ENCODE measurements at regions not wholly inside any gene's neighbourhood (a gene's known extent, or its start where the extent isn't known, plus 50 kb on each side); places are given as distances from the start of the nearest gene placed in this dataset.

DNA sequence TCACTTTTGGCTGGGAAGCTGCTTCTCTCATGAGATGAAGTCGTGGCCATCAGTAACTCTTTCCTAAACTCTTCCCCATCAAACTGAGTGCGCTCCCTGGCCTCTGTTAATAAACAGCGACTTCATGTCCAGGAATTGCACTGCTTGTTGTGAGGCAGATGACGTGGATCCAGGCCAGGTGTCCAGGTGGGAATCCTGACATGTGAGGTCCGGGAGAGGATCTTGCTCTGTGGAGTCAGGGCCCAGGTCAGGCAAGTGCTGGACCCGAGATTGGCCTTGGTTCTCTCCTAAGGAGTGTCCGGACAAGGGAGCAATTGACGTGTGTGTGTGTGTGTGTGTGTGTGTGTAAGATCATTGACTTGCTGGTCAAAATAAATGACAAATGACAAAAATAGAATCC lies 362.7 kb downstream of the GLRX3 start:
- Histone ChIP-seq H3K4me1 (ENCODE audit: control insufficient read depth, insufficient read depth, low read length) (no peaks in the 10 kb centered on the region), H3K27me3 (ENCODE audit: control insufficient read depth, insufficient read depth, low read length) (no peaks in the 10 kb centered on the region), H3K9me3 (ENCODE audit: control insufficient read depth, insufficient read depth, low read depth, low read length) (peaks cover 8% of the 10 kb centered on the region; the same call in 1 of the 2 replicates), H3K36me3 (ENCODE audit: control insufficient read depth, insufficient read depth, low read length) (no peaks in the 10 kb centered on the region), H3K9ac (ENCODE audit: low read length) (no peak overlapping the region), H3K27ac (ENCODE audit: low read depth, low read length) (no peak overlapping the region), H3K4me3 (ENCODE audit: low read depth, low read length) (no peak overlapping the region)

DNA sequence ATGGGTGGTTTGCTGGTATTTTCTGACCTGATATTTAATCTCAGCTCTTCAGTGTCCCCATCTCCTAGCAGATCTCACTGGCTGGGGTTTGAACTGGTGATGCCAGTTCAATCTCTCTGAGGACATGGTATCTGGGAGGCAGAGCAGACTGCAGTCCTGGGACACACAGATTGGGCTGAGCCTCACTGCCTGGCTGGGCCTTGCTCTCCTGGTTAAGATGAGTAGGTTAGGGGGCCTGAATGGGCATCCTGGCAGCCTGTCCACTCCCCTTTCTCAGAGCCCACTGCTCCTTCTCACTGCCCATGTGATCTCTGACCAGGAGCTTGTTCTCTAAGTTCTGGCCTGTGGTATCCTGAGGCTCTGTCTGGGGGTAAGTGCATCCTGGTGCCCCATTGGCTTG lies 363.4 kb downstream of the GLRX3 start:
- H3K4me1 ChIP-seq (ENCODE audit: control insufficient read depth, insufficient read depth, low read length), result no peaks in the 10 kb centered on the region
- H3K27ac ChIP-seq (ENCODE audit: low read depth, low read length), result no peak overlapping the region
- no peaks in the 10 kb centered on the region for H3K36me3 ChIP-seq (ENCODE audit: control insufficient read depth, insufficient read depth, low read length)
- peaks cover 8% of the 10 kb centered on the region; the same call in 1 of the 2 replicates for H3K9me3 ChIP-seq (ENCODE audit: control insufficient read depth, insufficient read depth, low read depth, low read length)
- H3K9ac ChIP-seq (ENCODE audit: low read length), result no peak overlapping the region
- no peak overlapping the region for H3K4me3 ChIP-seq (ENCODE audit: low read depth, low read length)
- H3K27me3 ChIP-seq (ENCODE audit: control insufficient read depth, insufficient read depth, low read length), result no peaks in the 10 kb centered on the region

DNA sequence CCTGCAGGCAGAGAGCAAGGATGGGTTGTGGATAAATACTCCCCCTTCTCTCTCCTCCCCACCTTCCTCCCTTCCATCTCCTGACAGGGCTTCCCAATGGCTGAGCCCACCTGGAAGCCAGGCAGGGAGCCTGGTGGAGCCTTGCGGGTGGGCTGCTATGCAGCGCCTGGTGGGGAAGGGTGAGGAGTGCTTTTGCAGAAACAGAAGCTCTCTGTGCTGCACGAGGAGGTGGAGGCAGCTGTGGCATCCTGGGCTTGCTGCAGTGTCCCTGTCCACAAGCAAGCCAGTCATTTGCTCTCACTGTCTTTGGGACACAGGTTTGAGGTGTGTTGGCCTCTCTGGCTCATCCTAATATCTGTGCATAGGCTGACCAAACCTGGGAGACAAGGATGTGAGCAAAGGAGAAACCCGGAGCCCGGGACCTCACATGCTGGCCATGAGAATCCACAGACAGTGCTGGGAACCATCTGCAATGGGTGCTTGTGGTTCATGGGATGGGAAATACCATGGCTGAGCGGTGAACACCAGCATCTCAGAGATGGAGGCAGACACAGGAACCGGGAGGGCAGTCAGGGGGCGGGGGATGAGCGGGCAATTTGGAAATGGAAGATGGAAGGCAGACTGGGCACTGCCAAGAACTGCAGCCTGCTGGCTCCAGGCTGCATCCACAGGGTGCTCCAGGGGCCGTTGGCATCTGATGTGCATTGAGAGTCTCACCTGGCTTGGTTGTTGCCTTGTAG lies 364.2 kb downstream of the GLRX3 start:
- Histone ChIP-seq H3K4me3 (ENCODE audit: low read depth, low read length) (no peak overlapping the region), H3K9me3 (ENCODE audit: control insufficient read depth, insufficient read depth, low read depth, low read length) (peaks cover 8% of the 10 kb centered on the region; the same call in 1 of the 2 replicates), H3K4me1 (ENCODE audit: control insufficient read depth, insufficient read depth, low read length) (no peaks in the 10 kb centered on the region), H3K27ac (ENCODE audit: low read depth, low read length) (no peak overlapping the region), H3K9ac (ENCODE audit: low read length) (no peak overlapping the region), H3K36me3 (ENCODE audit: control insufficient read depth, insufficient read depth, low read length) (no peaks in the 10 kb centered on the region), H3K27me3 (ENCODE audit: control insufficient read depth, insufficient read depth, low read length) (no peaks in the 10 kb centered on the region)

DNA sequence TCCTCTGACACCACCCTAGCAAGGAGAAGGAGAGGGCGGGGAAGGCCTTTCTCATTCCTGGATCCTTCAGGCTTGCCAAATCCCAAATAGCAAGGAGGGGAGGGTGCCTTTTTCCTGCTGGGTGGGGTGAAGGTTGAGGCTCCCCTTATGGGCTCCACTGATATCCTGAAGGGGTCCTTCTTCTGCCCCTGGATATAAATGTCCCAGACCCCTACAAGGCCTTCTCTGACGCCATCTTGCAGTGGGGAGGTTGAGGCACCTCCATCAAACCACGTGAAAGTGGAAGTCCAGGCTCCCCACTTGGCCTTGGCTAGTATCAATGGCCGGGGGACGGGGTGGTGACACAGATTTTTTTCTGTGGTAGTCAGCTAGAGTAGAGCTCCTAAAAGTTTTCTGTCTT lies 371.3 kb downstream of the GLRX3 start:
- H3K36me3 ChIP-seq (ENCODE audit: control insufficient read depth, insufficient read depth, low read length), result no peaks in the 10 kb centered on the region
- H3K27ac ChIP-seq (ENCODE audit: low read depth, low read length), result no peak overlapping the region
- no peaks in the 10 kb centered on the region for H3K4me1 ChIP-seq (ENCODE audit: control insufficient read depth, insufficient read depth, low read length)
- H3K4me3 ChIP-seq (ENCODE audit: low read depth, low read length), result no peak overlapping the region
- H3K27me3 ChIP-seq (ENCODE audit: control insufficient read depth, insufficient read depth, low read length), result no peaks in the 10 kb centered on the region
- H3K9ac ChIP-seq (ENCODE audit: low read length), result no peak overlapping the region
- H3K9me3 ChIP-seq (ENCODE audit: control insufficient read depth, insufficient read depth, low read depth, low read length), result peaks cover 8% of the 10 kb centered on the region; the same call in 1 of the 2 replicates

DNA sequence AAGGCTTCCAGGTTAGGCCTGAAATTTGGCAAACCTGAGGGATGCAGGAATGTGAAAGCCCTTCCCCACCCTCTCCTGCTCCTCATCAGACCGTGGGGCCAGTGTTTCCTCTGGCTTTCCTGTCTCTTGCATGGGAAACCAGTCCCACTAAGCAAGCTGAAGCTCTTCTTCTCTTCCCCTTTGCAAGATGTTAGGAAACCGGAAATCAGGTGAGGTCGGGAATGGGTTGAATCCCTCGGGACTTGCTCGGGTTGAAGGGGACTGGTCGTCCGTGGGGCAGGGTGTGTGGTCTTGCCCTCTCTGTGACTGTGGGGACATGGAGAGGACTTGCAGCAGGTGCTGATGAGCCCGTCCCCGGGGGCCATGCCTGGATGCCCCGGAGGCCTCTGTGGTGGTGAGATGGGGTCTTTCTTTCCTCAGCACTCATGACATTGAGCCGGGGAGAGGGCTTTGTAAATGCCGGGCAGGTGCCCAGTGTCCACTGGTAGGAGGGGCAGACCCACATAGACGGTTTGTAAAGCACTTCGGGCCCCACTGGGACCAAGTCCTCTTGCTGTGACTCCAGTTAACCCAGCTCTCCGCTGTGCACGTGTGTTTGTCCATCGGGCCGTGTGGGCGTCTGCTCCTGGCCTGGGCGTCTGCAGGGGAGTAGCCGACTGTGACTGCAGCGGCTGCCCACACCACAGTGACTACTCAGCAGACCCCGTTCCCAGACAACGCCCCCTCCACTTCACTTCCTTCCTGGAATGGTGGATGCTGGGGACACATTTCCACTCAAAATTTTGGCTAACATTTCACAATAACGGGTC lies 373.9 kb downstream of the GLRX3 start:
- H3K27me3 ChIP-seq (ENCODE audit: control insufficient read depth, insufficient read depth, low read length), result no peaks in the 10 kb centered on the region
- no peaks in the 10 kb centered on the region for H3K36me3 ChIP-seq (ENCODE audit: control insufficient read depth, insufficient read depth, low read length)
- H3K27ac ChIP-seq (ENCODE audit: low read depth, low read length), result no peak overlapping the region
- no peaks in the 10 kb centered on the region for H3K4me1 ChIP-seq (ENCODE audit: control insufficient read depth, insufficient read depth, low read length)
- no peak overlapping the region for H3K9ac ChIP-seq (ENCODE audit: low read length)
- no peaks in the 10 kb centered on the region for H3K9me3 ChIP-seq (ENCODE audit: control insufficient read depth, insufficient read depth, low read depth, low read length)
- no peak overlapping the region for H3K4me3 ChIP-seq (ENCODE audit: low read depth, low read length)

DNA sequence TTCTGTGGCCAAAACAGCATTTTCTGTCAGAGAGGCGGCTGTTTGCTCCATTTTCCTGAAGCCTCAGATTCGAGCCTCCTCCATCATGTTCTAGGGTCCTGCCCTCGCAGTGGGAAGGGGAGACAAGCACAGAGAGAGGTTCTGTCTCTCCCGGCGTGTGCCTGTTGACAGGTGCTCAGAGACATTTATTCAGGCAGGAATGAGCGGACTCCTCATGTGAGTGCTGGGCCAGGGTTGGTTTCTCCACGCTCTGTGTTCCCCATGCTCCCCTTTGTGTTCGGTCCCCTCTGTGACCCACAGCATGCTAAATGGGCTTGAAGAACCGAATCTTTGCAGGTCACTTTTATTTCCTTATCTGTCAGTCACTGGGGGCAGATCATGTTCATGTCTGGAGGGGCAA lies 374.6 kb downstream of the GLRX3 start:
- Histone ChIP-seq H3K4me1 (ENCODE audit: control insufficient read depth, insufficient read depth, low read length) (no peaks in the 10 kb centered on the region), H3K4me3 (ENCODE audit: low read depth, low read length) (no peak overlapping the region), H3K36me3 (ENCODE audit: control insufficient read depth, insufficient read depth, low read length) (no peaks in the 10 kb centered on the region), H3K9me3 (ENCODE audit: control insufficient read depth, insufficient read depth, low read depth, low read length) (no peaks in the 10 kb centered on the region), H3K27ac (ENCODE audit: low read depth, low read length) (no peak overlapping the region), H3K9ac (ENCODE audit: low read length) (no peak overlapping the region), H3K27me3 (ENCODE audit: control insufficient read depth, insufficient read depth, low read length) (no peaks in the 10 kb centered on the region)

DNA sequence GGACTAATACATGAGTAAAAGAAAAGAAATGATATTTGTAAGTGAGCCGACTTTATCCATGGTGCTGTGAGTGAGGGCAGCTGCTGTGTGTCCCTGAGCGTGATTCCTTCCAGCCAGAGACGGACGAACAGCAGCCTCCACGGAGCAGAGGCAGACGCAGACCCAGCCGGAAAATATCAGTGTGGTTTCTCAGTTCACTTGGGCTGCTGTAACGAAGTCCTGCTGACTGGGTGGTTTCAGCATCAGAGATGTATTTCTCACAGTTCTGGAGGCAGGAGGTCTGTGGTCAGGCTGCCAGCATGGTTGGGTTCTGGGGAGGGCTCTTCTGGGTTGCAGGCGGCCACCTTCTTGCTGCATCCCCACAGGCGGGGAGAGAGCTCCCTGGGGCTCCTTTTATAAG lies 375.6 kb downstream of the GLRX3 start:
- Histone ChIP-seq H3K4me3 (ENCODE audit: low read depth, low read length) (no peak overlapping the region), H3K27me3 (ENCODE audit: control insufficient read depth, insufficient read depth, low read length) (no peaks in the 10 kb centered on the region), H3K9me3 (ENCODE audit: control insufficient read depth, insufficient read depth, low read depth, low read length) (no peaks in the 10 kb centered on the region), H3K36me3 (ENCODE audit: control insufficient read depth, insufficient read depth, low read length) (no peaks in the 10 kb centered on the region), H3K27ac (ENCODE audit: low read depth, low read length) (no peak overlapping the region), H3K4me1 (ENCODE audit: control insufficient read depth, insufficient read depth, low read length) (no peaks in the 10 kb centered on the region), H3K9ac (ENCODE audit: low read length) (no peak overlapping the region)

DNA sequence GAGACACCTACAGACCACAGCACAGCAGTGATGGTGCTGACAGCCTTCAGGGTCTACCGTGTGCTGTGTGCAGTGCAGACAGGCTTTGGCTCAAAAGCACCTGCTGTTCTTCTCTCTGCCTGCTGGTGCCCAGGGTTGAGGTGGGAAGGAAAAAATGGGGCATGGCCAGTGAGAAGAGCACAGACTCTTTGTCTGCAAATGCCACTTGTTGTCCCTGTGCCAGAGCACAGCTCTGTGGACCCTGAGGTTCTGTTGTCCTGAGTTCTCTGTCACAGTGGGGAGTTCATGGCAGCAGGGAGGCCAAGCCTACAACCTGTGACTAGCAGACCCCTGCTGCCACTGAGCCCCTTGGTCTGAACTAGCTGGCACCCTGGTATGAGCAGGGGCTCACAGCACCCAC lies 376.7 kb downstream of the GLRX3 start:
- Histone ChIP-seq H3K4me1 (ENCODE audit: control insufficient read depth, insufficient read depth, low read length) (no peaks in the 10 kb centered on the region), H3K27ac (ENCODE audit: low read depth, low read length) (no peak overlapping the region), H3K4me3 (ENCODE audit: low read depth, low read length) (no peak overlapping the region), H3K9ac (ENCODE audit: low read length) (no peak overlapping the region), H3K36me3 (ENCODE audit: control insufficient read depth, insufficient read depth, low read length) (no peaks in the 10 kb centered on the region), H3K9me3 (ENCODE audit: control insufficient read depth, insufficient read depth, low read depth, low read length) (no peaks in the 10 kb centered on the region), H3K27me3 (ENCODE audit: control insufficient read depth, insufficient read depth, low read length) (no peaks in the 10 kb centered on the region)

DNA sequence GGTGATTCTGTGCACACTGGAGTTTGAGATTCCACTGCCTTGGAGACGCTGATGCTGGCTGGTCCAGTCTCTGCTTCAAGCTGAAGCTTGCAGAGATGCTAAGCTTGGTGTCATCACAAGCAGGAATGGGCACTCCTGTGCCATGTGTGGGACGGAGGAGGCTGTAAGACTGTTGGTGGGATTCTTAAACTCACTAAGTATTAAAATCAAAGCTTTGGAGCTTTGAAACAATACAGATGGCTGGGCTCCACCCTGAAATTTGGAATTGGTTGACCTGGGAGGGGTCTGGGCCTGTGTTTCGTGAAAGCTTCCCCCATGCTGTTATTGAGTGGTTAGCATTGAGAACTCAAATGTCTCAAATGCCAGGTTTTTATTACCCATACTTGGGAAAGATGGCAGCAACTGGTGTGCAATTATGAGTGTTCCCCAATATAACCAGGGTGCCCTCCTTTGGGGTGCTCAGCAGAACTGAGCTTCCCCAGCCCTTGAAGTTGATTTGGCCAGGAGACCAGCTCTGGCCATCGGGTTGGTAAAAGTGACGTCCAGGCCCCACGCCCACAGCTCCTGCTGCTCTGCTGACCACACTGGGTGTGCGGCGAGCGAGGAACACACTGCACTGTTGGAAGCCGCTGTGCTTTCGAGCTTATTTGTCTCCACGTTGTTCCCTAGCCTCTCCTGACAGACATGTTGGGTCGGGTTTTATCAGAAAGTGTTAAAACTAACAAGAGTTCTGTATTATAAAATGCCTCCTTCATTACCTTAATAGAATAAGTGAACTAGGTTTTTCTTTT lies 377.7 kb downstream of the GLRX3 start:
- Histone ChIP-seq H3K27me3 (ENCODE audit: control insufficient read depth, insufficient read depth, low read length) (no peaks in the 10 kb centered on the region), H3K9ac (ENCODE audit: low read length) (no peak overlapping the region), H3K9me3 (ENCODE audit: control insufficient read depth, insufficient read depth, low read depth, low read length) (no peaks in the 10 kb centered on the region), H3K27ac (ENCODE audit: low read depth, low read length) (no peak overlapping the region), H3K4me3 (ENCODE audit: low read depth, low read length) (no peak overlapping the region), H3K4me1 (ENCODE audit: control insufficient read depth, insufficient read depth, low read length) (no peaks in the 10 kb centered on the region), H3K36me3 (ENCODE audit: control insufficient read depth, insufficient read depth, low read length) (no peaks in the 10 kb centered on the region)

DNA sequence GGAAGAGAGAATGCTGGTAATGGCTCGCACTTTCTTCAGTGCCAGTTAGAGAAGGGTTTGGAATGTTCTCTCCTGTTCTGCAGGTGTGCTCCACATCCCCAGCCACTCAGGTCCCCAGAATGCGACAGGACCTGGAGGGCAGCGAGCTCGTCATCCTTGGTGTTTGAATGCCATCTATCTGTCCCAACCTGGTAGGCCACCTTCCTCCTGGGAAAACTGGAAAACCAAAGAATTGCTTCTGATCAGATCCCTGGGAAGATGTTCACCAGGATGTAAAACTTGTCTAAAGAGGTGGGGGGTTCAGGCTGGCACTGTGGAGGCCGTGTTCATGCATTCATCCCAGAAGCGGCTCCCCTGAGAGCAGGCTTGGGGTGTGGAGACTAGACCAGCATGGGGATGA lies 379.5 kb downstream of the GLRX3 start:
- no peak overlapping the region for H3K4me3 ChIP-seq (ENCODE audit: low read depth, low read length)
- no peaks in the 10 kb centered on the region for H3K36me3 ChIP-seq (ENCODE audit: control insufficient read depth, insufficient read depth, low read length)
- no peak overlapping the region for H3K27ac ChIP-seq (ENCODE audit: low read depth, low read length)
- no peaks in the 10 kb centered on the region for H3K9me3 ChIP-seq (ENCODE audit: control insufficient read depth, insufficient read depth, low read depth, low read length)
- H3K9ac ChIP-seq (ENCODE audit: low read length), result no peak overlapping the region
- H3K27me3 ChIP-seq (ENCODE audit: control insufficient read depth, insufficient read depth, low read length), result no peaks in the 10 kb centered on the region
- H3K4me1 ChIP-seq (ENCODE audit: control insufficient read depth, insufficient read depth, low read length), result no peaks in the 10 kb centered on the region
